Astrocyte of the spinal cord (primary cell): ENCODE measurements at regions not wholly inside any gene's neighbourhood (a gene's known extent, or its start where the extent isn't known, plus 50 kb on each side); places are given as distances from the start of the nearest gene placed in this dataset.

Experiments used
- DNase-seq: peaks from one replicate; pipeline ENCODE4 v3.0.0; 2011; ENCODE audit warnings: low read depth, low spot score
- H3K4me3 ChIP-seq: 2 replicates; pipeline ENCODE4 v1.5.1; 2011; ENCODE audit warnings: low read depth, mild to moderate bottlenecking, low read length, moderate library complexity
- in situ Hi-C: cut with HindIII; loops from 2 replicates; pipeline ENCODE4 v1.10.0; 2017; ENCODE audit warnings: low sequenced_read_pairs
- TF ChIP-seq, protein P1 (sequence below): IDR thresholded peaks from 2 replicates; pipeline ENCODE4 v1.5.1; 2012; ENCODE audit warnings: low read depth, mild to moderate bottlenecking, low read length, inconsistent platforms

DNA sequence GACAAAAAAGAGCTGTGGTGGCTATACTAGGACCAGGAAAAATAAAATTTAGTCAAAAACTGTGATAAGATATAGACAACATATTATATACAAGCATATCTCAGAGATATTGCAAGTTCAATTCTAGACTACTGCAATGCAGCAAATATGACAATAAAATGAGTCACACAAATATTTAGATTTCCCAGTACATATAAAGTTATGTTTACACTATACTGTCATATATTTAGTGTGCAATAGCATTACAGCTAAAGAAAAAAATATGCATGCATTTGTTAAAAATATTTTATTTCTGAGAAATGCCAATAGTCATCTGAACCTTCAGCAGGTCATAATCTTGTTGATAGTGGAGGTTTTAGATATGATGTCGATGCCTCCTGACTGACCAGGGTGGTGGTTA is 72.1 kb downstream of the AKR1C4 start:
- H3K4me3 ChIP-seq, result no peak overlapping the region
- DNase-seq, result no peak
- in situ Hi-C loops, result no loop called here
- TF ChIP-seq, protein P1, sequence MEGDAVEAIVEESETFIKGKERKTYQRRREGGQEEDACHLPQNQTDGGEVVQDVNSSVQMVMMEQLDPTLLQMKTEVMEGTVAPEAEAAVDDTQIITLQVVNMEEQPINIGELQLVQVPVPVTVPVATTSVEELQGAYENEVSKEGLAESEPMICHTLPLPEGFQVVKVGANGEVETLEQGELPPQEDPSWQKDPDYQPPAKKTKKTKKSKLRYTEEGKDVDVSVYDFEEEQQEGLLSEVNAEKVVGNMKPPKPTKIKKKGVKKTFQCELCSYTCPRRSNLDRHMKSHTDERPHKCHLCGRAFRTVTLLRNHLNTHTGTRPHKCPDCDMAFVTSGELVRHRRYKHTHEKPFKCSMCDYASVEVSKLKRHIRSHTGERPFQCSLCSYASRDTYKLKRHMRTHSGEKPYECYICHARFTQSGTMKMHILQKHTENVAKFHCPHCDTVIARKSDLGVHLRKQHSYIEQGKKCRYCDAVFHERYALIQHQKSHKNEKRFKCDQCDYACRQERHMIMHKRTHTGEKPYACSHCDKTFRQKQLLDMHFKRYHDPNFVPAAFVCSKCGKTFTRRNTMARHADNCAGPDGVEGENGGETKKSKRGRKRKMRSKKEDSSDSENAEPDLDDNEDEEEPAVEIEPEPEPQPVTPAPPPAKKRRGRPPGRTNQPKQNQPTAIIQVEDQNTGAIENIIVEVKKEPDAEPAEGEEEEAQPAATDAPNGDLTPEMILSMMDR, result no peak

DNA sequence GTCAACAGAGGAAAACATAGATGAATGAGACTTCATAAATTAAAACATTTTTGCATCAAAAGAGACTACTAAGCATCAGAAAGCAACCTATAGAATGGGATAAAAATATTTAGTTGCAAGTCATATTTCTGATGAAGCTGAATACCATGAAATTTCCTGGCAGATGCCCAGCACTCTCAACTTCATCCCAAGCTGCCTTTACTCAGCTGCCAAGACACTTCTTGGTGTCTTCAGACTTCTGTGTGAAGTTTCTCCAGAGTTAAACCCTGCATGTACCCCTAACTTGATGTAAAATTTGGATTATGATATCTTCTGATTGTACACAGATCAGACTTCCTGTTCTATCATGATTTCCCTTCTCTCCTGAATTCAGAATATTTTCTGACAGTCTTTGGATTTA is 73.2 kb downstream of the AKR1C4 start:
- in situ Hi-C loops, result no loop called here
- no peak for DNase-seq
- TF ChIP-seq, protein P1, result no peak
- no peak overlapping the region for H3K4me3 ChIP-seq

DNA sequence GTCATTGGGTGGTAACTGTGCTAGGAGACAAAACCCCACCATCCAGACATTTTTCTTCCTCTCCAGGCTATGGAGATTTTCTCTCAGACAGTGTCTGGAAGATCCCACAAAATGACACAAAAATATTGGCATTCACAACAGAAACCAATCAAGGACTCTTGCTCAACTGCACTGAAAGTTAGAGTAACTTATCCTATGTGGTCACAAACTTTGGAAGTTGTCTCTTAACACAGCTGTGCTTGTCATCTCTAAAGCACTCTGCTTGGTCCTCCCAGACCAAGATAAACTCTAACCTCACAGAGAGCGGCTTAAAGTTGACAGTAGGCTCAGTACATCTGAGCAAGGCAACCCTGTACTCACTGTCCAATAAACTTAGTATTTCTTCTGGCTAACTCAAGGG is 74.9 kb downstream of the AKR1C4 start:
- TF ChIP-seq, protein P1, result no peak
- in situ Hi-C loops, result no loop called here
- DNase-seq, result no peak
- no peak overlapping the region for H3K4me3 ChIP-seq

DNA sequence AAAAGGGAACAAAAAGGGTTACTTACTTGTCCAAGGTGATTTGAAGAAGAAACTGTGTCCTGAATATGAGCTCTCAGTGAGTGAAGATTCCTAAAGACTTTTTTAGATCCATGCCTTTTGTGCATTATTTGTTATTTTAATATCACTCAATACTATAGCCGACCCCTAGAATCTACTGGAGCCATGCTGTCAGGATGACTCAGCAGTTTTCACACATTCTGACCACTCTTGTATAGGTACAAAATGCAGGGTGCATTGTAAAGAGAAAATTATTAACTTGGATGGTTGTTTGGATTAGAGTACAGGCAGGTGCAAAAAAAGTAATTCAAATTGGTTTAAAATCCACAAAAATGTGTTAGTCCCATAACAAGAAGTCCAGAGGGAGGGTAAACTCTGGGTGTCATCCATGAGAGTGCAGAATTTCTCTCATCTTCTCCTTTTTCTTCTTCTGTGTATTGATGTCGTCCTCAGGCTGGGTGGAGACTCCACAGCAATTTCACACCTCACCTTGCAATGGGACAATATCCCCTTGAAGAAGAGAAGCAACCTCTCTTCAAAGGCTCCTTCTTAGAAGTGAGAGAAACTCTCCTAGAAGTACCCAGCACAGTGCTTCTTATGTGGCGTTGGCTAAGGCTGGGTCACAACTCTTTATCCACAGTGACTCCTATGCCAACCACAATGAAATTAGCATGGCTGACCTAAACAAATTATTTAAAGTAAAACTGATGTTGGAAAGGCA is 75.6 kb downstream of the AKR1C4 start:
- in situ Hi-C loops, result no loop called here
- TF ChIP-seq, protein P1, result no peak
- DNase-seq, result no peak
- H3K4me3 ChIP-seq, result no peak overlapping the region

DNA sequence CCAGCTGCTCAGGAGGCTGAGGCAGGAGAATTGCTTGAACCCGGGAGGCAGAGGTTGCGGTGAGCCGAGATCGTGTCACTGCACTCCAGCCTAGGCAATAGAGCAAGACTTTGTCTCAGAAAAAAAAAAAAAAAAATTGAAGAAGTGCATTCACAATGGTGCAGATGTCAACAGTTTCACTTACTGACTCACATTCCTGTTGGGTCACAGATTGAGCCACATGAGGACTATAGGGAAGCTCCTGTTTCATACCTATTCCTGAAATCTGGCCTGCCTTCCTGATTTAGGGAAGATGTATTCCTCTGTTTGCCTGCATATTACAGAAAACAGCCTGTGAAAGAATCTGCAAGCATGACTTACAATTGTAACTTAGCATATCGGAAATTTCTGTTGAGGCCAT is 78.2 kb downstream of the AKR1C4 start:
- in situ Hi-C loops, result no loop called here
- TF ChIP-seq, protein P1, result no peak
- DNase-seq, result no peak
- no peak overlapping the region for H3K4me3 ChIP-seq

DNA sequence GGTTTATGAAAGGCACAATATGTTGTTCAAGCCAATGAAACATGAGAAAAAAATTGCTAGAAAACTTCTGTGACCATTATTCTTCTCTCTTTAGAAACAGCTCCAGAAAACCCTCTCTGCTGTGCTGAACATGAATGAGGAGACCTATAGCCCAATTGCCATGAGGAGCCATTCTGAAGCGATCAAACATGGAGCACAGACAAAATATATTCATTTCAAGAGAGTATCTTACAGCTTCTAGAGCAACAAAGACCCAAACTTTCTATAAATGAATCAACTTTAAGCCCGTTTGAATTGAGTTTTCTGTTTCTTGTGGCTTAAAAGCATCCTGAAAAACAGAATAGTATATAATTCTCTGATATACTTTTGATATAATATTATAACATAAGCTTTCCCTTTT is 83.4 kb upstream of the UCN3 start:
- TF ChIP-seq, protein P1, result no peak
- H3K4me3 ChIP-seq, result no peak overlapping the region
- no peak for DNase-seq
- in situ Hi-C loops, result no loop called here
